ENCODE measurements at regions not wholly inside any gene's neighbourhood (a gene's known extent, or its start where the extent isn't known, plus 50 kb on each side); places are given as distances from the start of the nearest gene placed in this dataset.

DNA sequence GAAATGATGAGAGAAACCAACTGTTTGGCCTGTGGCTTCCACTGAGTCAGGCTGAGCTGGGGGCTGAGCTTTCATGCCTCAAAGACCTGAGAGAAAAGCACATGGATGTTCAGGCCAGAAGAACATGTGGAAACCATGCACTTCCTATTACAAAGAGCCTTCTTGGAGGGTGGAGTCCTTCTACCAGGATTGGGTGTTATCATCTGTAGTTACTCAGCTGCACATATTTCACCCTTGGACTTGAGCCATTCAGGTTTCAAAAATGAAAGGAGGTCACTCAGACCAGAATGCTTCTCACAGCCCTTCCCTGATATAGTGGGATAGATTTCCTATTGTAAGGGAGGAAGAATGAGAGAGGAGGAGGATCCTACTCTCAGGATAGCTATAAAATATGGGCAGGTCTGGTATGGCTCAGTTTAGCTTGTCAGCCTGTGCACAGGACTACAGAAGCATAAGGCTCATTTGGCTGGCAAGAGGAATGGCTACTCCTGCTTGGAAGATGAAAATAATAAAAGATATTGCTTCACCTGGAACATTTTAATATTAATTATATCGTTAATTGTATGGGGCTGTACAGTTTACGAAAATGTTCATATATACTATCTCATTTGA is 173.6 kb upstream of the TMC3 start:
- TF ChIP-seq CBX5 (IDR thresholded peaks at IDR 0.05; ENCODE audit: borderline replicate concordance, low read depth) (no peak), ZNF589 (CRISPR knock-in tag; IDR thresholded peaks at IDR 0.05; ENCODE audit: low read depth) (no peak), ZNF224 (CRISPR knock-in tag; IDR thresholded peaks at IDR 0.05) (no peak), POLR2A (conservative IDR thresholded peaks at IDR 0.05) (no peak), HMGN3 (IDR thresholded peaks at IDR 0.05; ENCODE audit: borderline replicate concordance, extremely low read depth, insufficient read length, low read depth, low read length) (no peak), TEAD4 (IDR thresholded peaks at IDR 0.05; ENCODE audit: low read length) (no peak), TEAD4 (CRISPR knock-in tag; IDR thresholded peaks at IDR 0.05; ENCODE audit: borderline replicate concordance) (no peak), SP2 (IDR thresholded peaks at IDR 0.05; ENCODE audit: extremely low read depth, low read depth, low read length, poor library complexity, severe bottlenecking) (no peak)
- TF ChIP-seq, protein P1, sequence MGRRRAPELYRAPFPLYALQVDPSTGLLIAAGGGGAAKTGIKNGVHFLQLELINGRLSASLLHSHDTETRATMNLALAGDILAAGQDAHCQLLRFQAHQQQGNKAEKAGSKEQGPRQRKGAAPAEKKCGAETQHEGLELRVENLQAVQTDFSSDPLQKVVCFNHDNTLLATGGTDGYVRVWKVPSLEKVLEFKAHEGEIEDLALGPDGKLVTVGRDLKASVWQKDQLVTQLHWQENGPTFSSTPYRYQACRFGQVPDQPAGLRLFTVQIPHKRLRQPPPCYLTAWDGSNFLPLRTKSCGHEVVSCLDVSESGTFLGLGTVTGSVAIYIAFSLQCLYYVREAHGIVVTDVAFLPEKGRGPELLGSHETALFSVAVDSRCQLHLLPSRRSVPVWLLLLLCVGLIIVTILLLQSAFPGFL (CRISPR knock-in tag; IDR thresholded peaks at IDR 0.05) = no peak
- TF ChIP-seq, protein P2, sequence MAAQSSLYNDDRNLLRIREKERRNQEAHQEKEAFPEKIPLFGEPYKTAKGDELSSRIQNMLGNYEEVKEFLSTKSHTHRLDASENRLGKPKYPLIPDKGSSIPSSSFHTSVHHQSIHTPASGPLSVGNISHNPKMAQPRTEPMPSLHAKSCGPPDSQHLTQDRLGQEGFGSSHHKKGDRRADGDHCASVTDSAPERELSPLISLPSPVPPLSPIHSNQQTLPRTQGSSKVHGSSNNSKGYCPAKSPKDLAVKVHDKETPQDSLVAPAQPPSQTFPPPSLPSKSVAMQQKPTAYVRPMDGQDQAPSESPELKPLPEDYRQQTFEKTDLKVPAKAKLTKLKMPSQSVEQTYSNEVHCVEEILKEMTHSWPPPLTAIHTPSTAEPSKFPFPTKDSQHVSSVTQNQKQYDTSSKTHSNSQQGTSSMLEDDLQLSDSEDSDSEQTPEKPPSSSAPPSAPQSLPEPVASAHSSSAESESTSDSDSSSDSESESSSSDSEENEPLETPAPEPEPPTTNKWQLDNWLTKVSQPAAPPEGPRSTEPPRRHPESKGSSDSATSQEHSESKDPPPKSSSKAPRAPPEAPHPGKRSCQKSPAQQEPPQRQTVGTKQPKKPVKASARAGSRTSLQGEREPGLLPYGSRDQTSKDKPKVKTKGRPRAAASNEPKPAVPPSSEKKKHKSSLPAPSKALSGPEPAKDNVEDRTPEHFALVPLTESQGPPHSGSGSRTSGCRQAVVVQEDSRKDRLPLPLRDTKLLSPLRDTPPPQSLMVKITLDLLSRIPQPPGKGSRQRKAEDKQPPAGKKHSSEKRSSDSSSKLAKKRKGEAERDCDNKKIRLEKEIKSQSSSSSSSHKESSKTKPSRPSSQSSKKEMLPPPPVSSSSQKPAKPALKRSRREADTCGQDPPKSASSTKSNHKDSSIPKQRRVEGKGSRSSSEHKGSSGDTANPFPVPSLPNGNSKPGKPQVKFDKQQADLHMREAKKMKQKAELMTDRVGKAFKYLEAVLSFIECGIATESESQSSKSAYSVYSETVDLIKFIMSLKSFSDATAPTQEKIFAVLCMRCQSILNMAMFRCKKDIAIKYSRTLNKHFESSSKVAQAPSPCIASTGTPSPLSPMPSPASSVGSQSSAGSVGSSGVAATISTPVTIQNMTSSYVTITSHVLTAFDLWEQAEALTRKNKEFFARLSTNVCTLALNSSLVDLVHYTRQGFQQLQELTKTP (IDR thresholded peaks at IDR 0.05; ENCODE audit: low read depth in 1 of 2, partially characterized antibody in 2 of 2) = no peak
